ENCODE measurements at regions not wholly inside any gene's neighbourhood (a gene's known extent, or its start where the extent isn't known, plus 50 kb on each side); places are given as distances from the start of the nearest gene placed in this dataset.
"Not testable (repeated sequence)": the region's sequence is repeated elsewhere in the genome, so short reads cannot be mapped to it uniquely, and the experiment has no call there.

DNA sequence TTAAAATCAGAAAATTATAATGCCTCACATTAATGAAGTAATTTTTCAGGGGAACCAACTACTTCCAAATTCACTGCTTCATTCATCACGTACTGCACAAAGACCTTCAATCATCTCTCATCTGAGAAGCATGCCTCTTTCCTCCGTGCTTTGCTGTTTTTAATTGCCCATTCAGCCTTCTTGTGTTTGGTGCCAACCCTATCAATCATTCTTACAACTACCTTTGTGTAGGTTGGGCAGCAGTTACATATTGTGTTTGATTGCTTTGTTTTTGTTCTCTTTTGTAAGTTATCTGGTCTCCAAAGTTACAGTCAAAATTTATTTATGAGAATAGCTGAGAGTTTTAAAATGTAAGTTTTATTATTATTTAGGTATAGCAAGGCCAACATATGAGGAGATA is 549.0 kb upstream of the SLC8A1 start:
- TF ChIP-seq Cebpa-rat (IDR thresholded peaks at IDR 0.05), result no peak
- no peaks in the 10 kb centered on the region for H3K9me3 ChIP-seq
- H4K20me1 ChIP-seq, result no peaks in the 10 kb centered on the region
- H3K4me1 ChIP-seq, result no peaks in the 10 kb centered on the region
- H3K4me3 ChIP-seq, result no peak overlapping the region
- H3K9ac ChIP-seq, result no peak overlapping the region
- no peaks in the 10 kb centered on the region for H3K27me3 ChIP-seq
- no peak overlapping the region for H3K27ac ChIP-seq
- H3K4me2 ChIP-seq, result no peak overlapping the region
- no peaks in the 10 kb centered on the region for H3K36me3 ChIP-seq

DNA sequence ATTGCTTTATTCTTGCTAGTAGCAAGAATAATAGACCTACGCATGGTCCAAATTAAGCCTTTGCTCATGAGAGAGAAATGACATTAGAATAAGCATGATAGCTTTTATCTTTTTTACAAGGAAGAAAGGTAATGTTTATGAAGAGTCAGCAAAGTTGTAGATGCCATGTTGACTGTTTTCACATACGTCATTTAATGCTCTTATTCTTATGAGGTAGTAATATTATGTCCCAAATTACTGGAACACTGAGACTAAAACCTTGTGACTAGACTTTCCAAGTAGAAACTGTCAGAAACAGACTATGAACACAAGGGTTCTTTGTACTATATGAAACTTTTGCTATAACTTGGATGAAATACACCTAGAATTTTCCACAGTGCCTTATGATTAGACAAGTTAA is 552.8 kb upstream of the SLC8A1 start:
- Histone ChIP-seq H3K9ac (no peak overlapping the region), H3K4me2 (no peak overlapping the region), H3K4me1 (no peaks in the 10 kb centered on the region), H4K20me1 (no peaks in the 10 kb centered on the region), H3K4me3 (no peak overlapping the region), H3K9me3 (no peaks in the 10 kb centered on the region), H3K36me3 (no peaks in the 10 kb centered on the region), H3K27ac (no peak overlapping the region), H3K27me3 (no peaks in the 10 kb centered on the region)
- TF ChIP-seq Cebpa-rat (IDR thresholded peaks at IDR 0.05), result no peak

DNA sequence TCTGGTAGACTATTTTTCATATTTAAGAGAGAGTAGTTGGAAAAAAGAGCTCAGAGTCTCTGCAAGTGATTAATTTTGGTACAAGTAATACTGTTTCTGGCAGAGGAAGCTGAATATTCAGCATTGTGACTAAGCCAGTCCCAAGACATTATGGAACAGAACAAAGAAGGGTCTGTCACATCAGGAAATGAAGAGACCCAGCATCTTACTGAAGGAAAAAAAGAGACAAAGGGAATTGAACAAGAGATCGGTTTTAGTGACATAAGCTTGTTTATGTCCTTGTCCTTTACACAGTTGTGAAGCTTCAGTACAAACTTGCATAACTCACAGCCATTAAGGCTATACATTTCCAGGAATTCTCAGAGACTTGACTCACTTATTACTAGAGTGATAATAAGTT is 568.5 kb upstream of the SLC8A1 start:
- Histone ChIP-seq H3K4me1 (no peaks in the 10 kb centered on the region), H3K27me3 (no peaks in the 10 kb centered on the region), H3K4me2 (no peak overlapping the region), H3K4me3 (no peak overlapping the region), H3K36me3 (no peaks in the 10 kb centered on the region), H3K27ac (no peak overlapping the region), H3K9me3 (no peaks in the 10 kb centered on the region), H3K9ac (no peak overlapping the region), H4K20me1 (no peaks in the 10 kb centered on the region)
- TF ChIP-seq Cebpa-rat (IDR thresholded peaks at IDR 0.05), result no peak

GRCh38 chr2:41024816-41025215 is 572.9 kb upstream of the SLC8A1 start:
- Histone ChIP-seq H3K4me3 (no peak overlapping the region), H3K27me3 (no peaks in the 10 kb centered on the region), H3K27ac (no peak overlapping the region), H3K36me3 (no peaks in the 10 kb centered on the region), H4K20me1 (no peaks in the 10 kb centered on the region), H3K4me2 (no peak overlapping the region), H3K9ac (no peak overlapping the region), H3K9me3 (no peaks in the 10 kb centered on the region), H3K4me1 (no peaks in the 10 kb centered on the region)
- no peak for TF ChIP-seq Cebpa-rat (IDR thresholded peaks at IDR 0.05)

- no peaks in the 10 kb centered on the region for H4K20me1 ChIP-seq
- no peaks in the 10 kb centered on the region for H3K9me3 ChIP-seq
- no peaks in the 10 kb centered on the region for H3K27me3 ChIP-seq
- no peak for TF ChIP-seq Cebpa-rat (IDR thresholded peaks at IDR 0.05)
- no peak overlapping the region for H3K9ac ChIP-seq
- H3K4me2 ChIP-seq, result no peak overlapping the region
- no peak overlapping the region for H3K4me3 ChIP-seq
- H3K4me1 ChIP-seq, result no peaks in the 10 kb centered on the region
- no peak overlapping the region for H3K27ac ChIP-seq
- H3K36me3 ChIP-seq, result no peaks in the 10 kb centered on the region
Observed at GRCh38 chr2:41026613-41027012, 574.7 kb upstream of the SLC8A1 start.

GRCh38 chr2:41027095-41027494 is 575.2 kb upstream of the SLC8A1 start:
- Histone ChIP-seq H3K9me3 (no peaks in the 10 kb centered on the region), H3K27ac (no peak overlapping the region), H3K4me3 (no peak overlapping the region), H3K4me2 (no peak overlapping the region), H3K4me1 (no peaks in the 10 kb centered on the region), H4K20me1 (no peaks in the 10 kb centered on the region), H3K36me3 (no peaks in the 10 kb centered on the region), H3K27me3 (no peaks in the 10 kb centered on the region), H3K9ac (no peak overlapping the region)
- TF ChIP-seq Cebpa-rat (IDR thresholded peaks at IDR 0.05), result no peak

GRCh38 chr2:41031282-41031681 is 579.4 kb upstream of the SLC8A1 start:
- H3K9ac ChIP-seq, result no peak overlapping the region
- H3K27me3 ChIP-seq, result no peaks in the 10 kb centered on the region

DNA sequence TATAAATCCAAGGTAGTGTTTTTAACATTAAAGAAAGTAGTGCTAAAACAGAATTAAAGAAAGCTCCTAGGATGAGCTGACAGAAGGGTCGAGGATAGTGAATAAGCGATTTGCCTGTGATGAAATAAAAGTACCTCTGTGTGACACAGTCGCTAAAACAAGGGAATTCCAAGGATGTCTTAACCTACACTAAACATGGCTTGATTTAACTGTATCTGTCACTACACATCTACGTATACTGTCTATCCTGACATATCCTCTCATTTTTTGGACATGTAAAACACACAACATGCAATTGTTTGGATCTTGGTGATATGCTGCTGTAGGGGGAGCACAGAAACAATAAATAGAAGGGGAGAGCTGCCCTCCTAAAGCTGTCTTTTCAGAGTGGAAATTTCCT is 580.8 kb upstream of the SLC8A1 start:
- no peaks in the 10 kb centered on the region for H3K9me3 ChIP-seq
- H3K4me2 ChIP-seq, result no peak overlapping the region
- no peaks in the 10 kb centered on the region for H3K36me3 ChIP-seq
- H3K9ac ChIP-seq, result no peak overlapping the region
- H3K27ac ChIP-seq, result no peak overlapping the region
- H3K4me3 ChIP-seq, result no peak overlapping the region
- no peaks in the 10 kb centered on the region for H3K27me3 ChIP-seq
- H3K4me1 ChIP-seq, result no peaks in the 10 kb centered on the region
- H4K20me1 ChIP-seq, result no peaks in the 10 kb centered on the region
- TF ChIP-seq Cebpa-rat (IDR thresholded peaks at IDR 0.05), result no peak

More at GRCh38 chr2:41031282-41031681, 579.4 kb upstream of the SLC8A1 start:
- no peak overlapping the region for H3K4me2 ChIP-seq
- H3K4me3 ChIP-seq, result no peak overlapping the region
- H3K4me1 ChIP-seq, result no peaks in the 10 kb centered on the region
- no peak for TF ChIP-seq Cebpa-rat (IDR thresholded peaks at IDR 0.05)
- H3K27ac ChIP-seq, result no peak overlapping the region
- H3K36me3 ChIP-seq, result no peaks in the 10 kb centered on the region
- no peaks in the 10 kb centered on the region for H4K20me1 ChIP-seq
- no peaks in the 10 kb centered on the region for H3K9me3 ChIP-seq

DNA sequence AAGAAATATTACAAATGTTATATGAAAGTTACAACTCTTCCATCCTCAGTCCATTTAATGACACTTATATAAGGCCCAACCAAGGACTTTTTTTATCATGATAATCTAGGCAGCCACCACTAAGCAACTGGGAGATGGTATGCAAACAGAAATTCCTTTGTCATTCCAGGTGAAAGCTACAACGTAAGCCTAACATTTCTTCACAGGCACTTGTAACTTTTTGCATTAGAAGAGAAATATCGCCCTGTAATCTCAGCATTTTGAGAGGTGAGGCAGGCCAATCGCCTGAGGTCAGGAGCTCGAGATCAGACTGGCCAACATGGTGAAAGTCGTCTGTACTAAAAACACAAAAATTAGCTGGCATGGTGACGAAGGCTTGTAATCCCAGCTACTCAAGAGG is 581.2 kb upstream of the SLC8A1 start:
- Histone ChIP-seq H3K9me3 (no peaks in the 10 kb centered on the region), H3K4me3 (no peak overlapping the region), H3K27ac (no peak overlapping the region), H3K36me3 (no peaks in the 10 kb centered on the region), H4K20me1 (no peaks in the 10 kb centered on the region), H3K27me3 (no peaks in the 10 kb centered on the region), H3K9ac (no peak overlapping the region), H3K4me2 (no peak overlapping the region), H3K4me1 (no peaks in the 10 kb centered on the region)
- TF ChIP-seq Cebpa-rat (IDR thresholded peaks at IDR 0.05), result no peak

DNA sequence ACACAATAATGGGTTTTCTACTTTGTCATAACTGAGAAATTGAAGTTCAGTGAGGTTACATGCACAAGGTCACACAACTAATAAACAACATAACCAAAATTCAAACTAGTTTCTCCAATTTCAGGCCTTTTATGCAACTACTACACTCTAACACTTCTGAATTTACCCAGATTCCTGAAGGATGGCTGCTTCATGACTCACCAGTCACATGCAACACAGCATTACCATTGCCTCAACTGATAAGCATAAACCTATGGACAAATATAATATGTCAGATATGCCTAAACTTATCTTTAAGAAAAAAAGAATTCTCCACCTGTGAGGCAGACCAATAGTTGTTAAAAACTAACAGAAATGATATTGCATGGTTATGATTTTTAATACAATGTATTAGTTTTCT is 586.5 kb upstream of the SLC8A1 start:
- Histone ChIP-seq H3K27me3 (no peaks in the 10 kb centered on the region), H3K4me3 (no peak overlapping the region), H3K9ac (no peak overlapping the region), H3K9me3 (no peaks in the 10 kb centered on the region), H4K20me1 (no peaks in the 10 kb centered on the region), H3K27ac (no peak overlapping the region), H3K4me2 (no peak overlapping the region), H3K36me3 (no peaks in the 10 kb centered on the region), H3K4me1 (no peaks in the 10 kb centered on the region)
- TF ChIP-seq Cebpa-rat (IDR thresholded peaks at IDR 0.05), result no peak

DNA sequence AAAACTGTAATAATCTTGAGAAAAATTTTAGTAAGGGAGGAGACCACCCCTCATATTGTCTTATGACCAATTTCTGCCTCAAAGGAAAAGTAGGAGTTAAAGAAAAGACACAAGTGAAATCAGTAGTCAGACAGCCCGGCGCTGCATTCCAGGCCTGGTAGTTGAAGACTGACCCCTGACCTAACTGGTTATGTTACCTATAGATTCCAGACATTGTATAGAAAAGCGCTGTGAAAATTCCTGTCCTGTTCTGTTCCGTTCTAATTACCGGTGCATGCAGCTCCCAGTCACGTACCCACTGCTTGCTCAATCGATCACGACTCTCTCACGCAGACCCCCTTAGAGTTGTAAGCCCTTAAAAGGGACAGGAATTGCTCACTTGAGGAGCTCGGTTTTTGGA is 587.9 kb upstream of the SLC8A1 start:
- H3K27ac ChIP-seq, H3K4me2 ChIP-seq, H4K20me1 ChIP-seq, H3K9ac ChIP-seq, H3K27me3 ChIP-seq, H3K9me3 ChIP-seq, H3K4me3 ChIP-seq, H3K4me1 ChIP-seq, H3K36me3 ChIP-seq: not testable (repeated sequence)
